GM19372 (cell line): ENCODE measurements at regions not wholly inside any gene's neighbourhood (a gene's known extent, or its start where the extent isn't known, plus 50 kb on each side); places are given as distances from the start of the nearest gene placed in this dataset.

Experiments
- ATAC-seq: cut with Tn5 transposase; IDR thresholded peaks from one replicate; pipeline ENCODE4 v1.9.1; 2021; ENCODE audit warnings: mild to moderate bottlenecking, low read depth, moderate library complexity; ENCODE audit not compliant: unreplicated experiment

- ATAC-seq, result no peak
These were observed 246.1 kb upstream of the GYPC start for GRCh38 chr2:126409850-126410249.

- peak; percentile 64 for ATAC-seq
These were observed 242.9 kb upstream of the GYPC start for GRCh38 chr2:126413079-126413478.

- no peak for ATAC-seq
These were observed 236.6 kb upstream of the GYPC start for GRCh38 chr2:126419403-126419802.

- ATAC-seq, result no peak
These were observed 230.0 kb upstream of the GYPC start for GRCh38 chr2:126425943-126426342.

- ATAC-seq, result no peak
These were observed 226.9 kb upstream of the GYPC start for GRCh38 chr2:126429103-126429502.

GRCh38 chr2:126431136-126431535 lies 224.8 kb upstream of the GYPC start:
- ATAC-seq, result no peak

- no peak for ATAC-seq
These were observed 219.5 kb upstream of the GYPC start for GRCh38 chr2:126436411-126436810.

GRCh38 chr2:126437016-126437415 lies 218.9 kb upstream of the GYPC start:
- ATAC-seq, result no peak

- ATAC-seq, result no peak
These were observed 211.4 kb upstream of the GYPC start for GRCh38 chr2:126444512-126444911.

GRCh38 chr2:126446106-126446695 lies 209.8 kb upstream of the GYPC start:
- ATAC-seq, result no peak

- no peak for ATAC-seq
These were observed 207.3 kb upstream of the GYPC start for GRCh38 chr2:126448611-126449010.

GRCh38 chr2:126449677-126450076 lies 206.3 kb upstream of the GYPC start:
- no peak for ATAC-seq

GRCh38 chr2:126463892-126464674 lies 191.9 kb upstream of the GYPC start:
- ATAC-seq, result no peak

- ATAC-seq, result no peak
These were observed 188.4 kb upstream of the GYPC start for GRCh38 chr2:126467367-126468054.

GRCh38 chr2:126475031-126475430 lies 180.9 kb upstream of the GYPC start:
- ATAC-seq, result no peak

GRCh38 chr2:126476691-126477090 lies 179.3 kb upstream of the GYPC start:
- no peak for ATAC-seq

GRCh38 chr2:126480033-126480432 lies 175.9 kb upstream of the GYPC start:
- no peak for ATAC-seq

- no peak for ATAC-seq
These were observed 173.1 kb upstream of the GYPC start for GRCh38 chr2:126482582-126483464.

GRCh38 chr2:126494593-126494992 lies 161.4 kb upstream of the GYPC start:
- ATAC-seq, result no peak

GRCh38 chr2:126495189-126495588 lies 160.8 kb upstream of the GYPC start:
- ATAC-seq, result no peak

- peak; percentile 63 for ATAC-seq
These were observed 159.5 kb upstream of the GYPC start for GRCh38 chr2:126496493-126496892.
